ENCODE measurements at regions not wholly inside any gene's neighbourhood (a gene's known extent, or its start where the extent isn't known, plus 50 kb on each side); places are given as distances from the start of the nearest gene placed in this dataset.

DNA sequence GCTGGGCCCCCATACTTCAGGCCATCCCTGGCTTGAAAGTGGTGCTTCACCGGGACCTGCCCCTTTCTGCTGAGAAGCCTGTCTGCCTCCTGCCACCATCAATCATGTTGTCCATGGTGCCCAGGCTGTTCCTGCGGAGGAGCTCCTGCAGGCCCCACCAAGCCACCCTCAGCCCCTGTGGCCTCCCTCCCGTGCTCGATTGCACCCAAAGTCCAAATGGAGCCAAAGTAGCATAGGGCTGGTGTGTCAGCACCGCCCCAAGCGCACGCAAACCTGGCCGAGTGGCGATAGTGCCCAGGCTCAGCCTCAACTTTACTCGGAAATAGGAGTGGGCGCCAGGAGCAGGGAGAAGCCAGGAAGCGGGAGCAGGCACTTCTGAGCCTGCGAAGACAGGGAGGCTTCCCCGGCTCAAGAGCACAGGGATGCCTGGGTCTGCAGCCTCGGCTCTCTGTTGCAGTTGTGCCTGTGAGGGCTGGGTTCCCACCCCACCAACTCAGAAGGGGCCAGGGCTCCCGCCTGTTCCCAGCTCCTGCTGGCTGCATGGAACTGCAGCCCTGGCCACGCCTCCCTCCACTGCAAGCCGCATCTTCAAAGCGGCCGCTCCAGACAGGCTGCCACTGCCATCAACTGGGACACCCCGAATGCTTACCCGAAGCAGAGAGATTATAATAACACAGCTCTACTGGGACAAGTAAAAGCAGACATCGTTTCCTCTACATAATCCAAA is 203.0 kb downstream of the ARRDC4 start:
- Mint-ChIP-seq H3K27me3 (ENCODE audit: insufficient read depth) (no peaks in the 10 kb centered on the region), H3K9me3 (no peaks in the 10 kb centered on the region), H3K4me1 (ENCODE audit: low read depth) (peaks cover 36% of the 10 kb centered on the region), H3K27ac (no peak overlapping the region), H3K4me3 (no peak overlapping the region), H3K36me3 (ENCODE audit: low read depth) (no peaks in the 10 kb centered on the region)
- no peak for DNase-seq
- TF ChIP-seq, protein P1, sequence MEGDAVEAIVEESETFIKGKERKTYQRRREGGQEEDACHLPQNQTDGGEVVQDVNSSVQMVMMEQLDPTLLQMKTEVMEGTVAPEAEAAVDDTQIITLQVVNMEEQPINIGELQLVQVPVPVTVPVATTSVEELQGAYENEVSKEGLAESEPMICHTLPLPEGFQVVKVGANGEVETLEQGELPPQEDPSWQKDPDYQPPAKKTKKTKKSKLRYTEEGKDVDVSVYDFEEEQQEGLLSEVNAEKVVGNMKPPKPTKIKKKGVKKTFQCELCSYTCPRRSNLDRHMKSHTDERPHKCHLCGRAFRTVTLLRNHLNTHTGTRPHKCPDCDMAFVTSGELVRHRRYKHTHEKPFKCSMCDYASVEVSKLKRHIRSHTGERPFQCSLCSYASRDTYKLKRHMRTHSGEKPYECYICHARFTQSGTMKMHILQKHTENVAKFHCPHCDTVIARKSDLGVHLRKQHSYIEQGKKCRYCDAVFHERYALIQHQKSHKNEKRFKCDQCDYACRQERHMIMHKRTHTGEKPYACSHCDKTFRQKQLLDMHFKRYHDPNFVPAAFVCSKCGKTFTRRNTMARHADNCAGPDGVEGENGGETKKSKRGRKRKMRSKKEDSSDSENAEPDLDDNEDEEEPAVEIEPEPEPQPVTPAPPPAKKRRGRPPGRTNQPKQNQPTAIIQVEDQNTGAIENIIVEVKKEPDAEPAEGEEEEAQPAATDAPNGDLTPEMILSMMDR (IDR thresholded peaks at IDR 0.05): no peak

DNA sequence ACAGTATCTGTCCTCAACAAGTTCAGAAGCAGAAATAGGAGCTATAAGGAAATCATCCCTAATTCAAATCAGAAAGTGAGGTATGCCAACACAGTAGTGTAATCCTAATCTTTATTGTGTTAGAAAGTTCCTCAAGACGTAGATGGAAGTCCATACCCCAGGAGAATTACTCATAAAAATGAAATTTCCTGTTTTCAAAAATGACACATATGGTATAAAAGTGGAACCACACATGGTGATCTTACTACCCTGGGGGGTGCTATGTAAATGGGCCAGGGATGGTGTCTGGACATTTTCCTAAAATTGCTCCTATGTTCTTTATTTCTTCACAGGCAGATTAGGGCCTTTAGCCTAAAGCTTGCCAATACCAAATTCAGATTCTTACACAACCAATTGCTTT is 204.1 kb downstream of the ARRDC4 start:
- Mint-ChIP-seq H3K4me1 (ENCODE audit: low read depth) (peaks cover 36% of the 10 kb centered on the region), H3K4me3 (no peak overlapping the region), H3K27ac (no peak overlapping the region), H3K9me3 (no peaks in the 10 kb centered on the region), H3K27me3 (ENCODE audit: insufficient read depth) (no peaks in the 10 kb centered on the region), H3K36me3 (ENCODE audit: low read depth) (no peaks in the 10 kb centered on the region)
- TF ChIP-seq, protein P1 (IDR thresholded peaks at IDR 0.05): no peak
- DNase-seq: no peak

DNA sequence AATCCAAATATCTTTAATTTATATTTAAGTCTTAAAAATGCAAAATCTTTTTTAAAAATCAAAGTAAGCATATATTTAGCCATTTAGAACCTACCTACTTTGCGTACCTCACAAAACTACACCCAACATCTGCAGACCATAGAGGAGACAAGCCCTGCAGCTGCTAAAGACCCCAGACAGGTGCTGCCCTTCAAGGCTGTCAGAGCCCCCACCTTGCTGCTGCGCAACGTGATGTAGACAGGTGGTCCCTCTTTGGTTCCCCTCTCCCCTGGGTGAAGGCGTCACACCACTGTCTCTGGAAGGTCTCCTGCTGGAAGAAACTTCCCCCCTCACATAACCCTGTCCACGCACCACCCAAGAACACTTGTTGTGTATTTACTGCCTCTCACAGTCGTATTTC is 204.5 kb downstream of the ARRDC4 start:
- peaks cover 36% of the 10 kb centered on the region for H3K4me1 Mint-ChIP-seq (ENCODE audit: low read depth)
- TF ChIP-seq, protein P1 (IDR thresholded peaks at IDR 0.05): no peak
- H3K27ac Mint-ChIP-seq: no peak overlapping the region
- DNase-seq: no peak
- H3K36me3 Mint-ChIP-seq (ENCODE audit: low read depth): no peaks in the 10 kb centered on the region
- no peak overlapping the region for H3K4me3 Mint-ChIP-seq
- H3K27me3 Mint-ChIP-seq (ENCODE audit: insufficient read depth): no peaks in the 10 kb centered on the region
- no peaks in the 10 kb centered on the region for H3K9me3 Mint-ChIP-seq

DNA sequence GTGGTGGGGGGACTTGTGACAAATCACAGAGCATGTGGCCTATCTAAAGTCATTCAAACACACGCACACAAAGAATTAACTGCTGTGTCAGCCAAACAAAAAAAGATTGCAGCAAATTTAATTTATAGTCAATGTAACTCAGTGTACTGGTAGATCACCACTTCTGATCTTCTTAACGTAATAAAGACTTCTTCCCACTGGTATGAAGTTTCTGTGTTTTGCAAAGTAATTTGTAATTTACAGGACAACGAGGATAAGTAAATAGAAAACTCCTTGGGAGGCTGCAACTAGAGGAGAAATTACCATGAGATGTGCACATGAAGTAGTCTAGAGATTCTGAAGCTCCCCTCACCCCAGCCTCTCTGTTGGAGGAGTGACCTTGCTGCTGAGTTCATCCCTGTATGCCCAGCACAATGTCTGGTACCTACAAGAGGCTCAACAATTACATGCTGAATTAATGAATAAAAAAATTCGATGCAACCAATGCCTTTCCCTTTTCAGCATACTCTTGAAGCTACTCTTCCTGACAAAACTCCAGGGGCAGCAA is 207.3 kb downstream of the ARRDC4 start:
- TF ChIP-seq, protein P1 (IDR thresholded peaks at IDR 0.05): no peak
- Mint-ChIP-seq H3K27ac (no peak overlapping the region), H3K4me1 (ENCODE audit: low read depth) (peaks cover 22% of the 10 kb centered on the region), H3K9me3 (no peaks in the 10 kb centered on the region), H3K27me3 (ENCODE audit: insufficient read depth) (no peaks in the 10 kb centered on the region), H3K36me3 (ENCODE audit: low read depth) (no peaks in the 10 kb centered on the region), H3K4me3 (no peak overlapping the region)
- DNase-seq: no peak

DNA sequence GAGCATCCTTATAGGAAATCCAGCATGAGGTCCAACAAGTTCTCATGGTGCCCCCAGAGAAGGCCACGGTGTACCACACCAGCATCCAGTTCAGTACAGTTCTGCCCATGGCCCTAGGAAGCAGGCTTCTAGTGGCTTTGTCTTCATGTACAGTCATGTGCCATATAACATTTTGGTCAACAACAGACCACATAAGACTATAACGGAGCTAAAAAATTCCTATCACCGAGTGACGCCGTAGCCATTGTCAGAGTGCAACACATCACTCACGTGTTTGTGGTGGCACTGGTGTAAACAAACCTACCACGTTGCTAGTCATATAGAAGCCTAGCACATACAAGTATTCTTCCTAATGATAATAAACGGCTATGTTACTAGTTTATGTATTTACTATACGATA is 209.0 kb downstream of the ARRDC4 start:
- Mint-ChIP-seq H3K27me3 (ENCODE audit: insufficient read depth) (no peaks in the 10 kb centered on the region), H3K4me3 (no peak overlapping the region), H3K9me3 (no peaks in the 10 kb centered on the region), H3K36me3 (ENCODE audit: low read depth) (no peaks in the 10 kb centered on the region), H3K4me1 (ENCODE audit: low read depth) (peaks cover 21% of the 10 kb centered on the region), H3K27ac (no peak overlapping the region)
- TF ChIP-seq, protein P1 (IDR thresholded peaks at IDR 0.05): no peak
- no peak for DNase-seq

All from HFFc6 (cell line).